GM18909 (cell line): ENCODE measurements at regions not wholly inside any gene's neighbourhood (a gene's known extent, or its start where the extent isn't known, plus 50 kb on each side); places are given as distances from the start of the nearest gene placed in this dataset.

Experiments used
- ATAC-seq: cut with Tn5 transposase; IDR thresholded peaks from one replicate; pipeline ENCODE4 v1.9.1; 2021; ENCODE audit warnings: mild to moderate bottlenecking; ENCODE audit not compliant: unreplicated experiment, poor library complexity

DNA sequence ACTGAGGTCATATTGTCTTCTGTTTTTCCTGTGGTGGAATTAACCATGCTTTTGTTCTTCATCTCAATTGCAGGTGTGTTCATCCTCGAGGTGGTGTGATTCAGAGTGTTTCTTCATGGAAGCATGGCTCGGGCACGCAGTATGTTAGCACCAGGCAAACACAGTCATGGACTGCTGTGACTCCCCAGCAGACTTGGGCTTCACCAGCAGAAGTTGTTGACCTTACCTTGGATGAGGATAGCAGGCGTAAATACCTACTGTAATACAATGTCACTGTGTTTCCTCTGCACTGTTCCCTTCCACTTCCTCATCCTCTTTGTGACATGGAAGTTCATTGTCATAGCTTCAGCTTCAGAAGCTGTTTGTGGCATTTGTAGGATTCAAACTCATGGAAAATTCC lies 158.7 kb downstream of the HAUS1 start:
- no peak for ATAC-seq

DNA sequence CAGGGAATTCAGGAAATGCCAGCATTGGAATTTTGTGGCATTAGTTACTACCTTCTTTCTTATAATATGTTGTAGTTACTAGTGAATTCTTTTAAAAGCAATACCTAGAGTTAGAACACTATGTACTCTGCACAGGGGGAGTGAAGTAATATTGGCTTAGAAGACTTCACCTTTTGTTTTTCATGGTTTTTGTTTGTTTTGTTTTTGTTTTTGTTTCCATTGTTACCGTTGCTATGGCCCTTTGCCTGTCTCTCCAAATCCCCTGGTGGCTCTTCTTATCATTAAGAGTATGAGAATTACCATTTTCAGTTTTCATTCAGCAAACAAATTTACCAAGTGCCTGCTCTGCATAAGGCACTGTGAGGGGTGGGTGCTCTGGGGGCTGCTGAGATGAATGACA lies 160.1 kb downstream of the HAUS1 start:
- ATAC-seq: no peak

DNA sequence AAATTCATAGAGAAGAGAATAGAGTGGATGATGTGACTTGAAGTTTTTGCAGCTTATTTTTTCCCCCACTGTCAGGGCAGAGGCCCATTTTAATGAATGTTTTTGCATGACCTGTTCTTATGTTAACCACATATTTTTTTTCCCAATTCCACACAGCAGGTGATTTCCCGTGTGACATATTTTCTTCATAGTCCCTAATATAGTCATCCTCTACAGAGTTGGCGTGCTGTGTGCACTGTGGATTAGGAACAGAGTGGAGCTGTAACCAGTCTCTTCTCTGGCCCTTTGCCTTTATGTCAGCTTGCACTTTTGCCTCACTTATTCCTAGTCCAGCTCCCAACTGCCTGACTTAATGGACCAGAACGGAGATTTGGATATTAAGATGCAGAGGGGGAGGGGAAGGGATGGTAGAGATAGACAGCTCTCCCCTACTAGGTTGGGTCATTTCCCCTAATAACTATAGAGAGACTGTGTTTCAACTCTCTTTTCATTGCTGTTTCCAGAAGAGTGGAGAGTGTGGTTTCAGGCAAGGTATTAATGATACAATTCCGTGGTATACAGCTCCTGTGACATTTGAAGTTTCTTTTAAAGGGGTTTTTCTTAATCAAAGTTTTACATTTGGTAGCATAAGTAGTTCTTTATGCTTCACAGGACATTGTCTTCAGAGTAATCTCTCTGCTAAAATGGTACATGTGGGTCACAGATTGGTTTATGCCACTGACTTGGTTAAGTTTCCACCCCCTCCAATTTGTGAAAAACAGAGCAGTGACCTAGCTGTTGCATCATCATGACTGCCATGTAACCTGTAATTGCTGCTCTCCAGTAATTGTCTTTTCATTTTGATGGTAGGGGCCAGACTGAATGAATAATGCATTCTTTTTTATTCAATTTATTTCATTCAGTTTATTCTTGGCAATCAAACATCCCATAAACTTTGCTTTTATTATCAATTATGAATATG lies 161.3 kb downstream of the HAUS1 start:
- no peak for ATAC-seq

DNA sequence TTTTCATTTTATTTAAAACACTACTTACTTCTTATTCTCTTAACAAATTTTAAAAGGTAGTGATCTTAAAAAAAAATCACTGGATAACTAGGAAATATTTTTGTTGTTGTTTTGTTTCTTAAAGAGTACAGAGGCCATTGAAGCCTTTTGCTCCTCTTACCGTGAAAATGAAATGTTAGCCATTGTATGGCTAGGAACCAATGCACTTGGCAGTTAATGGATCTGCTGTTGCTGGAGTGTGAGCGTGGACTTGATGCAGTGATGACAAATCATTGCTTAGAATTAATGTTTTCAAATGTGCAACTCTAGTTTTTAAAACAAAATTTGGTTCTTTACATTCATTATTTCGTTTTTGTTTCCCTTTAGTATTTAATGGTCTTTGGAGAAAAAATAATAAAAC lies 162.3 kb downstream of the HAUS1 start:
- no peak for ATAC-seq

DNA sequence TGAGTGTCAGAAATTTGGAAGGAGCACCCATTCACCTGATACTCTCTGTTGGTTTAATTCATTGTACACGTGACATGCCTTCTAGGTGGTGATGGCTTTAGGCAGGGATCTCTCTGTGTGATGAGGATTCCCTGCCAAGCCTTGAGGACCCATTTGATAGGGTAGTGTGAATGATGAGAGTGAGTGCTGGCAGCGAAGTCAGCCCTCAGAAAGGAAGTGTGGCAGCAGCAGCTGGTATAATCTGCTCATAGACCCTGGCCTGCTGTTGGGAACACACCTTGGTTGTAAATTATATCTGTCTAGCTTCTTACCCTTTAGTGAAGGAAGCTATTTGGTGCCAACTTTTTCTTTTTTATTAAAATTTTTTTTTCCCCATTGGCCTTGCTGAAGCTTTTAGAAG lies 164.5 kb downstream of the HAUS1 start:
- ATAC-seq: no peak

DNA sequence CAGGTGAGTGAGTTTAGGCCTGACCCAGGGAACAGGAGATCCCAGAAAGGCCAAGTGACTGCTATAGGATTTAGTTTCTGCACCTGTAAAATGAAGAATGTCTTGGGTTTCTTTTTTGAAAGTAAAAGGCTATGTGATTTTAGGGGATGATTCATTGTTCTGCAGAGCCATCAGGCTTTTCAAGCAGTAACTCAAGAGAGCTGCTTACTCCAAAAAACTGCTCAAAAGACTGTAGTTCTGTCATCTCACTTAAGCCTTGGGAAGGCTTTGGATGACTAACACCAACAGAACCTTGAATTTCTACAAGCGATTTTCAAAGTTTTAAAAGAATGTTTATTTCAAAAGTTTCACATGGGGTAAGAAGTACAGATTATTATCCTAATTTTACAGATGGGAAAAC lies 165.1 kb downstream of the HAUS1 start:
- ATAC-seq: no peak

DNA sequence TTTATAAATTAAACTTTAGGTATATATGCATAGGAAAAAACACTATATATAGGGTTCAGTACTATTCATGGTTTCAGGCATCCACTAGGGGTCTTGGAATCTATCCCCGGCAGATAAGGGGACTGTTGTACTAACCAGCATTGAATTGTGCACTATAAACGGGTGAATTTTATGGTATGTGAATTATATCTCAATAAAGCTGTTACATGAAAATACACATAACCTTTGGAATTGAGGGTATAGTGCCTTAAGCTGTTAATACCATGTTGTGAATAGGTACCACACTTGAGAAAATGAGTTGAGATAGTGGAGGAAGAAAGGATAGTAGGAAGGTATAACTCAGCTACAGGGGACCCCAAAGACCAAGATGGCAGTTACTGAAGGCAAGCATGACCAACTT lies 167.3 kb downstream of the HAUS1 start:
- ATAC-seq: no peak

DNA sequence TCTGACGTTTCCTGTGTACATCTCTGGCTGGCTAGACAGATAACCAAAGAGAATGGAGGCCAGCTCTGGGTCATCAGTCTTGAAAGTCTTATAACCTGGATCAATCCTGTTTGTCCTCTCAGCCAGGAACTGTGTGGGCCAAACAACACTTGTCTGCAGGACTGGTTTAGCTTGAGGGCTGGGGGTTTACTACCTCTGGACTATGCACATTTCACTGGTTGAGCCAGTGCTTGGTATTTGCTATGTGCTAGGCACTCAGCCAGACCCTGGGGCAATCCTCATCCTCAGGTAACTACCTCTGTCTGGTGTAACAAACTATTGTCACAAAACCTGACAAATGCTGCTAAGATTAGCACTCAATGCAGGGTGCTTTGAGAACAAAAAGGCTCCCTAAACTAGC lies 169.7 kb downstream of the HAUS1 start:
- no peak for ATAC-seq

DNA sequence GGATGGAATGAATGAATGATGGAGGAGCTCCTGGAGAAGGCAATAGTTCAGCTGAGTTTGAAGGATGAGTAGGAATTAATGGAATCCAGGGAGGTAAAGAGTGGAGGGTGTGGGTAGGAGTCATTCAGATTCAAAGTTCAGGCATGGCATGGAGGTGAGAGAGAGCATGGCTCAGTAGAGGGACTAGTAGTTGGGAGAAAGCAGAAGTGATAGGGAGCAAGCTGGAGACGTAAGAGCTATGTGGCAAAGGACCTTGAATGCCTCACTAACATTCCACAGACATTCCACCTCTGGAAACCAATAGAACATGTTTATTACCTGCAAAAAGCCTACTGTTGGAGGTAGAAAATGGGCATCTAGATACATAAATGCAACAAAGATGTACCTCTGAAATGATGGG lies 170.1 kb downstream of the HAUS1 start:
- ATAC-seq: no peak

DNA sequence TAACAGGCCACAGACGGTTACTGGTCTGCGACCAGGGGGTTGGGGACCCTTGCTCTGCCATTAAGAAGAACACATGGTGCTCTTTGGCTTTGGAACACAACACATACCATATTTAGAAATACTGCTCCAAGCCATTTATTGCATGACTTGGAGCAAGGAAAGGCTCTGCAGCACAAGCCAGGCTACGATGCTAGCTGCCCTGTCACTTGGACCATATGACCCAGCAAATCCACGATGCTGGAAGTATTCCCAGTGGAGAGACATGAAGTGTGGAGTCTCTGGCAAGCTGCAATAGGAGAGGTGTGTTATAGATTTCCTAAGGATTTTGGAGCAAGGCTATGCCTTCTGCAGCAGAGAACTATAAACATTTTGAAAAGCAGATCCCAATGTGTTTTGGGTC lies 171.2 kb downstream of the HAUS1 start:
- no peak for ATAC-seq

DNA sequence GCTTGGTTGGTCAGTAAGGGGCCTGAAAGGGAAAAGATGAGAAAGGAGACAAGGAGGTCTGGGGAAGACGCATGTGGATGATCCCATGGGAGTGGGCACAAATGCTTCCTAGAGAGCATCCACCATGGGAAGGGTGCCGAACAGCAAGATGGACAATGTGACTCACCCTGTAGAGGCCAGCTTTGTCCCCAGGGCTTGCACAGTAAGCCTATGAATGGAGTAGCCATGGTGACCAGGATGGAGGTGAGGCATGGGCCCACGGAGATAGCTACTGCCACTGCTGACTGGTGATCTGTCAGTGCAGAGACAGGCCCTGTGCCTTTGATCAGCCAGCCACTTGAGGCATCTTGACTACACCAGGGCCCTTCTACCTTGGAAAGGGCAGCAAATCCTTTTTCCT lies 172.6 kb downstream of the HAUS1 start:
- no peak for ATAC-seq

DNA sequence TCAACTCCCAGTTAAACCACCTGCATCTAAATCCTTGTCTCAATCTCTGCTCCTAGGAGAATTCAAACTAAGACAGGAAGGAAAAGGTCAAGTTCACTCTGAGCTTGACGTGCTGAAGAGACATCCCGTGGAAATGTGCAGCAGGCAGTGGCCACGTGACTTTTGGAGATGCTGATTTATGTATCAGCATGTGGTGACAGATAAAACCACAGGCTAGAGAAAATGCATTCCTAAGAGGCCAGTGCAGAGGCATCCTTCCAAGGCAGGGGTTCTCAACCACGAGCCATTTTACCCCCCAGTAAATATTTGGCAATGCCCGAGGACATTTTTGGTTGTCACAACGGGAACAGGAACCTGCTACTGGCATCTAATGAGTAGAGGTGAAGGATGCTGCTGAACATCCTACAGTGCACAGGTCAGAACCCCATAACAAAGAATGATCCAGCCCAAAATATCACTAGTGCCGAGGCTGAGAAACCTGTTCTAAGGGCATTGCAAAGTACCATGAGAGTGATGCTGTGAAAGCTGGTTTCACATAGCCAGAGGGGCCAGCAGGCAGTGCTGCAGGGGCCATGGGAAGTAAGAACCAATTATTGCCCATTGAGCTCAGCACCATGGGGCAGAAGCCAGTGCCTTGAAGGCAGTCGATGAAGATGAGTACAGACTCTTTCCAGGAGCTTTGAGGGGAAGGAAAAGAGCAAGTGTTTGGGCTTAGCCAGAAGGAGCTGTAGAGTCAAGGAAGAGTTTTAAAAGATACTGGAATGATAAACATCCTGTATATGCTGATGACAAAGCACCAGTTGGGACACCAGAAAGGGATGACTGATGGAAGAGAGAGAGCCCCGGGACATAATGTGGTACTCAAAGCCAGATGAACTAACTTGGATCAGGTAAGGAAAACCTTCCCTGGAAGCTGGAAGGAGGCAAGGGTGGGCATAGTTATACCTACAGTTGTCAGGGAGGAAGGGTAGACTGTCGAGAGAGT lies 174.6 kb downstream of the HAUS1 start:
- no peak for ATAC-seq

DNA sequence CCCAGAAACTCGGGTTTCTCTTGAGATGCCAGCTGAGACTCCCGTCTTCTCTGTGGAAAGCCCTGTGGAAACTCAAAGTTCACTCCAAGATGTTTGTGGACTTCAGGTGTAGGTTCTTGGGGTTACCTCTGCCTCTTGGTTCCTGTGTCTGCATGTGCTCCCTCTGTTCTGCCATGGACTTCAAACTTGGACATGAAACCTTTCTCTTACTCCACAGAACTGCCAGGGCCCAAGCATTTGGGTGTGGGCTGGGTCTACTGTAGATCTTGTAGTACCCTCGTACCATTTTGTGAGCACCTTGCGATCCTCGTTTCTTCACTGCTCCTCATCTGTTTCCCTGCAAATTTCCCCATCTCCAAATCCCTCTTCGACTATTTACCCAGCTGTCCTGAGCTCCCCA lies 175.5 kb downstream of the HAUS1 start:
- no peak for ATAC-seq

DNA sequence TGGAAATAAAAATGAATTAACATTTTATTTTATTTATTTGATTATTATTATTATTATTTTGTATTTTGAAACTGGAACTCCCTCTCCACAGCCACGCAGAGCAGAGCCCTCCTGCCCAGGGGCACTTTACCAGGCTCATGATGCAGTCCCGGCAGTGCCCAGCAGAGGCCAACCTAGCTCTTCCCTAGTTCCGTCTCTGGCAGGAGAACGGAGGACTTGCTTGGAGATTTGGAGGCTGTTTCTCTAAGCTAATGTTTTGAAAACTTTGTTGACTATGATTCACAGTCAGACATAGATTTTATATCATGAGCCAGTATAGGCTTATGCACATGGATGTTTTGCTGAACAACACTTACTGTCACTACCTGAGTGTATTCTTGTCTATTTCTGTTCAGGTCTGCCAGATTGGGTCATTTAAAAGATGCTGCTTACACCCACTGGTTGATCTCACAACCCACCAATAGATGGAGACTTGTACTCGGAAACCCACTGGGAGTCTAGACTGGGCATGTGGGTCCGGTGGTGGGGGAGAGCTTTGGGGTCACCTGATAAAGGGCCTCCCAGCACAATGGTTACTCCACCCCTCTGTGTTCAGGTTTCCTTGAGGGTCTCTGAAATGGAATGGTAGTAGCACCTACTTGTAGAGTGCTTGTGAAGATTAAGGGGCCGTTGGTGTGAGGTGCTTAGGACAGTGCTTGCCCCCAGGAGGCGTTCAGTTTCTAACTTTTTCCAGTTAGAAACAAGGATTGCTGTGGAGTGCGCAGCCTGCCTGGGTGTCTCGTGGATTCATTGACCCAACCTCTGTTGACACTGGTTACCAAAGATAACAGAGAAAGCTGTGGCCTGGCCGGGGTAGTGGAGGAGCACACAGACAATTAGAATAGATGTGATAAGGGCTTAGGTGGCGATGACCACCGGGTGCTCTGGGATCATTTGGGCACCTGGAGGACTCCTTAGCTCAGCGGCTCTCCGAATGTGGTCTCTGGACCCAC lies 177.3 kb downstream of the HAUS1 start:
- peak; percentile 82 for ATAC-seq

DNA sequence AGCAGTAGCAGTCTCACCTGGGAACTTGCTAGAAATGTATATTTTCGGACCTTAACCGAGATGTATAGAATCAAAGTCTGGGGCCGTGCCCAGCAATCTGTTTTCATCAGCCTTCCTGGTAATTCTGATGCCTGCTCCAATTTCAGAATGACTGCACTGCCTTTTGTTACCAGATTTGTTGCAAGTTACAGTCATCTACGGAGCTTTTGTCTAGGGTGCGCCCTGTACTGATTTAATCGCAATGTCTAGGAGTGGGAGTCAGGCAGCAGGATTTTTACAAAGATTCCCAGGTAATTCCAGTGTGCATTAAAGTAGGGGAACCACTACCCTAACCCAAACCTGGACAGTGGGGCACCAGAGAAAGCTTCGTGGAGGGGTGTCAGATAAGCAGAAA lies 178.0 kb downstream of the HAUS1 start:
- no peak for ATAC-seq

DNA sequence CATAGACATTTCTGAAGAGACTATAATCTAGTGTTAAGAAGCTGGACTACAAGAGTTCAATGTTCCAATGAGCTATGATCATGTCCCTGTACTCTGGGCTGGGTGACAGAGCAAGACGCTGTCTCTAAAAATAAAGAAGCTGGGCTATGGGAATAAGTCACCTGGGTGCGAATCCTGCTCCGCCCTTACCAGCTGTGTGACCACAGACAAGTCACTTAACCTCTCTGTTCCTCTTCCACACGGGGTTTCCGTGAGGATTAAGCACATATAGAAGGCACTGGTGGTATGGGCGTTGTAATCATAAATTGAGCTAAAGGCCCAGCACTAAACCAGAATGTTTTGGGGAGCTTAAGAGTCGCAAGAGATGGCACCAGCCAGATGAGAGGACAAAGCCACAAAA lies 178.5 kb downstream of the HAUS1 start:
- ATAC-seq: no peak

DNA sequence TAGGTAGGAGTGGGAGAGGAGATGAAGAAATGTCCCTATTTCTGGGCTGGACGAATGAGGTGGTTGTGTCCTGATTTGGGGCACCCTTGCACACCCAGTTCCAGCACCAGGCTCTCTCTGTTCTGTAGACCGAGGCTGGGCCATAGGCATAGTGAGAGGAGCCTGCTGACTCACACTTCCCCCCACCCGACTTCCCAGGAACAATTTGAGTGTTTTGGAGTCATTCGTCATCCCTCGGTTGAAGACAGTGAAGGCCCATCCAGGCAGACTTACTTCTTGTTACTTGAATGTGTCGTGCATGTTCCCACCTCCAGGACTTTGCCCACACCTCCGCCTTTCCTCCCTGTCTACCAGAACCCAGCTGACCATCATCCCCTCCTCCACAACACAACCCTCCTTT lies 179.1 kb downstream of the HAUS1 start:
- no peak for ATAC-seq

DNA sequence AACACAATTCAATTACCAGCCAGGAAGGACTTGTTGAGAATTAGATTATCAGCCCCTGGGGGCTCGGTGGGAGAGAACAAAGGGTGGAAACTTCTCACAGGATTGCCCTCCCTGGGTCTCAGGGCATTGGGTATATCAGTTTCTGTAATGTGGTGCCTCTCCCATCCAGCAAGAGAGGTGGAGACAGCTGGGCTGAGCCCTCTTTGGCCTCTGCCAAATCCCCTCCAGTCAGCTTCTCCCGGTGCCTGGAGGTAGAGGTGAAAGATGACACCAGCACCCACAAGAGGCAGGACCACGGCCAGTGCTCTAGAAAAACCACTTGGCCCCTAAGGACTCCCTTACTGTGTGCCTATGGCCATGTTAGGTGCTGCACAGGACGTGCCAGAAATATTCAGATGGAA lies 179.7 kb downstream of the HAUS1 start:
- ATAC-seq: no peak

DNA sequence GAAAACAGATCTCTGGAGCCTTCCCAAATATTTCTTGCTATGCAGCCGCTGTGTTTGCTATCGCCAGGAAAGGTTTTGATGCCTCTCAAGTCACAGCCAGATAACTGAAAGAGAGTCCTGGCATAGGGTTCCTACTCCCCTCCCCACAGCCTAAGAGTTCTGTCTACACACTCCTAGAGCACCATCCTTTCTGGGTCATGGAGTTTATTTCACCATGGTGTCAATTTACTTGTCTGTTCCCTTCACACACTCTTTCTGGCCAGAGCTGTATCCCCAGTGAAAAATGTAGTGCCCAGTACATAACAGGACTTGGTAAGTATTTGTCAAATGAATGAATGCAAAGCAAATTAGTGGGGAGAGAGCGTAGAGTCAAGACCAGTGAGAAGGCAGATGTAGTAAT lies 185.3 kb downstream of the HAUS1 start:
- no peak for ATAC-seq

DNA sequence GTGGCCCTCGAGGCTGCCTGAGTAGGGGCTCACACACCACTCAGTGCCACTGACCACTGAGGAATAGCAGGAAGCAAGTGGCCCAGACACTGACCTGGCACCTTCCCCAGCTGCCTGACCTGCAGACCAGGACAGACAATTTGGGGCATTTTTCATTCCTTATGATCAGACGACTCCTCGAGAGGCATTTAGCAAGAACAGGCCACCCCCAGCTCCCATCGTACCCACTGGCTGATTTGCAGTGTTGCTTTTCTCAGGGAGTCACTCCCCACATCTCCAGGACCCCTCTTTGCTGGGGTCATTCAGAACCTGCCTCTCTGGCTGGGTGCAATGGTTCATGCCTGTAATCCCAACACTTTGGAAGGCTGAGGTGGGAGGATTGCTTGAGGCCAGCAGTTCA lies 185.7 kb downstream of the HAUS1 start:
- no peak for ATAC-seq
